ENCODE measurements at regions not wholly inside any gene's neighbourhood (a gene's known extent, or its start where the extent isn't known, plus 50 kb on each side); places are given as distances from the start of the nearest gene placed in this dataset.
A peak's percentile ranks its signal among the peaks of the same experiment; 100 is the strongest.

DNA sequence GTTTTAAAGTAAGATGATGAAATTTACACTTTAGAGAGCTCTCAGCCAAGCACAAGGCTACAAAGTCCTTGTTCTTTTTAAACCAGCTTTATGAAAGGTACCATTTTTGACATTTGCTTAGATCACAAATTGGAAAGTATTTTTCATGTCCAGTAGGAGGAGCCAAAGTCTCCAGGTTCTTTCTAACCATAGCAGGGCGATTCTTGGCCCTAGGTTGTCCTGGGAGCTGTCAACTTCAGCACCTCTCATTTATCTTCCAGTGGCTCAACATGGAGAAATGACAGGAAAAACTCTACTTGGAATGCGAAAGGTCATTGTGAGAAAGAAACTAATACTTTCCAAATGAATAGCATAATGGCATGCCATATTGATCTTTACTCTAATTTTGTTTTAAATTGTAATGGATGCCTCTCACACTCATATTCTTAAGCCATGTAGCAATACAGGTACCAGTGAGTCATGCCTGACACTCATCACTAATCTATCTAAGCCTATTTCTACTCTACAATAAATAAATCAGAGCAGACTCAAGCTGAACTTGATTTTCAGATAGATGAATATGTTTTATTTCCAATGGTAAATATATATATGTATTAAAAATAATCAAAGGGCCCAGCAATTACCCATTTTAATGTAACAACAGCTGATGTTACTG, 919.1 kb upstream of the EEF2KMT start:
- TF ChIP-seq CTCF (conservative IDR thresholded peaks at IDR 0.05; ENCODE audit: low read length) (peak; percentile 69), EZH2phosphoT487 (IDR thresholded peaks at IDR 0.05; ENCODE audit: borderline replicate concordance, low read depth, low read length) (no peak)
